HL-60 (cell line): ENCODE measurements at regions not wholly inside any gene's neighbourhood (a gene's known extent, or its start where the extent isn't known, plus 50 kb on each side); places are given as distances from the start of the nearest gene placed in this dataset.
"Not testable (repeated sequence)": the region's sequence is repeated elsewhere in the genome, so short reads cannot be mapped to it uniquely, and the experiment has no call there.

ENCODE experiments used
- CTCF ChIP-seq: IDR thresholded peaks from one replicate; pipeline ENCODE4 v1.5.1; 2011; ENCODE audit warnings: low read length, control low read depth, inconsistent platforms; ENCODE audit not compliant: insufficient read depth
- GABPA ChIP-seq: IDR thresholded peaks from 2 replicates; pipeline ENCODE4 v1.6.1; 2012; ENCODE audit warnings: low read depth
- POLR2AphosphoS5 ChIP-seq: IDR thresholded peaks from 2 replicates; pipeline ENCODE4 v1.6.1; 2012; ENCODE audit warnings: low read depth
- REST ChIP-seq: IDR thresholded peaks from 2 replicates; pipeline ENCODE4 v1.6.1; 2012; ENCODE audit warnings: low read depth; ENCODE audit not compliant: insufficient replicate concordance

- TF ChIP-seq CTCF, POLR2AphosphoS5, REST, GABPA: not testable (repeated sequence)
Measured at GRCh38 chr3:26097111-26097510, 307.2 kb downstream of the OXSM start.
